ENCODE measurements at regions not wholly inside any gene's neighbourhood (a gene's known extent, or its start where the extent isn't known, plus 50 kb on each side); places are given as distances from the start of the nearest gene placed in this dataset.

GRCh38 chr18:30522288-30522929, 520.1 kb downstream of the DSC3 start:
- ChIA-PET POLR2A (ENCODE audit: low non-redundant PET) (no interaction called here), CTCF (no interaction called here)
- no peak for DNase-seq (ENCODE audit: low spot score)
- Histone ChIP-seq H3K4me3 (ENCODE audit: low read depth, low read length, poor library complexity, severe bottlenecking) (no peak overlapping the region), H3K4me1 (ENCODE audit: insufficient read depth, low read length, poor library complexity, severe bottlenecking) (no peaks in the 10 kb centered on the region), H3K27me3 (replicated peaks; ENCODE audit: insufficient read depth, low read depth, low read length, poor library complexity) (no peaks in the 10 kb centered on the region), H3K36me3 (ENCODE audit: insufficient read depth, low read length, poor library complexity, severe bottlenecking) (no peaks in the 10 kb centered on the region), H3K27ac (ENCODE audit: low read depth, low read length, poor library complexity, severe bottlenecking) (no peak overlapping the region), H3K9me3 (ENCODE audit: low read depth, low read length, poor library complexity, severe bottlenecking) (peaks cover 10% of the 10 kb centered on the region)
- no TSS peak for BruUV-seq (replicated peaks)
- TF ChIP-seq CTCF (conservative IDR thresholded peaks at IDR 0.05; ENCODE audit: low read depth, low read length): no peak
- no peak for TF ChIP-seq EZH2 (IDR thresholded peaks at IDR 0.05; ENCODE audit: borderline replicate concordance, low read depth, low read length, poor library complexity, severe bottlenecking)
- intact Hi-C loops (cut with micrococcal nuclease; ENCODE audit: unreplicated experiment): no loop called here

GRCh38 chr18:30514059-30514458, 528.5 kb downstream of the DSC3 start:
- intact Hi-C loops (cut with micrococcal nuclease; ENCODE audit: unreplicated experiment): no loop called here
- ChIA-PET POLR2A (ENCODE audit: low non-redundant PET) (no interaction called here), CTCF (no interaction called here)
- Histone ChIP-seq H3K9me3 (ENCODE audit: low read depth, low read length, poor library complexity, severe bottlenecking) (peaks cover 8% of the 10 kb centered on the region), H3K27me3 (replicated peaks; ENCODE audit: insufficient read depth, low read depth, low read length, poor library complexity) (no peaks in the 10 kb centered on the region), H3K4me1 (ENCODE audit: insufficient read depth, low read length, poor library complexity, severe bottlenecking) (no peaks in the 10 kb centered on the region), H3K36me3 (ENCODE audit: insufficient read depth, low read length, poor library complexity, severe bottlenecking) (no peaks in the 10 kb centered on the region), H3K4me3 (ENCODE audit: low read depth, low read length, poor library complexity, severe bottlenecking) (no peak overlapping the region), H3K27ac (ENCODE audit: low read depth, low read length, poor library complexity, severe bottlenecking) (no peak overlapping the region)
- TF ChIP-seq CTCF (conservative IDR thresholded peaks at IDR 0.05; ENCODE audit: low read depth, low read length) (no peak), EZH2 (IDR thresholded peaks at IDR 0.05; ENCODE audit: borderline replicate concordance, low read depth, low read length, poor library complexity, severe bottlenecking) (no peak)
- DNase-seq (ENCODE audit: low spot score): no peak
- no TSS peak for BruUV-seq (replicated peaks)

GRCh38 chr18:30512872-30513271, 529.7 kb downstream of the DSC3 start:
- no peak overlapping the region for H3K4me3 ChIP-seq (ENCODE audit: low read depth, low read length, poor library complexity, severe bottlenecking)
- intact Hi-C loops (cut with micrococcal nuclease; ENCODE audit: unreplicated experiment): no loop called here
- TF ChIP-seq EZH2 (IDR thresholded peaks at IDR 0.05; ENCODE audit: borderline replicate concordance, low read depth, low read length, poor library complexity, severe bottlenecking) (no peak), CTCF (conservative IDR thresholded peaks at IDR 0.05; ENCODE audit: low read depth, low read length) (no peak)
- CTCF ChIA-PET: no interaction called here
- DNase-seq (ENCODE audit: low spot score): no peak
- no peaks in the 10 kb centered on the region for H3K4me1 ChIP-seq (ENCODE audit: insufficient read depth, low read length, poor library complexity, severe bottlenecking)
- POLR2A ChIA-PET (ENCODE audit: low non-redundant PET): no interaction called here
- H3K36me3 ChIP-seq (ENCODE audit: insufficient read depth, low read length, poor library complexity, severe bottlenecking): no peaks in the 10 kb centered on the region
- no peaks in the 10 kb centered on the region for H3K27me3 ChIP-seq (replicated peaks; ENCODE audit: insufficient read depth, low read depth, low read length, poor library complexity)
- H3K9me3 ChIP-seq (ENCODE audit: low read depth, low read length, poor library complexity, severe bottlenecking): peaks cover 8% of the 10 kb centered on the region
- no TSS peak for BruUV-seq (replicated peaks)
- no peak overlapping the region for H3K27ac ChIP-seq (ENCODE audit: low read depth, low read length, poor library complexity, severe bottlenecking)

Data from A673 (cell line).